GM19455 (cell line): ENCODE measurements at regions not wholly inside any gene's neighbourhood (a gene's known extent, or its start where the extent isn't known, plus 50 kb on each side); places are given as distances from the start of the nearest gene placed in this dataset.
"Not testable (repeated sequence)": the region's sequence is repeated elsewhere in the genome, so short reads cannot be mapped to it uniquely, and the experiment has no call there.

Experiments used
- ATAC-seq: cut with Tn5 transposase; IDR thresholded peaks from one replicate; pipeline ENCODE4 v1.9.1; 2021; ENCODE audit not compliant: unreplicated experiment

GRCh38 chr3:195974281-195974680 is 65.9 kb upstream of the TNK2 start:
- ATAC-seq, result not testable (repeated sequence)

- not testable (repeated sequence) for ATAC-seq
Measured at GRCh38 chr3:195970873-195971272, 62.5 kb upstream of the TNK2 start.

GRCh38 chr3:195969838-195970776 is 61.8 kb upstream of the TNK2 start:
- ATAC-seq, result not testable (repeated sequence)

- ATAC-seq, result not testable (repeated sequence)
Measured at GRCh38 chr3:195969341-195969740, 61.0 kb upstream of the TNK2 start.

GRCh38 chr3:195968104-195968503 is 59.8 kb upstream of the TNK2 start:
- ATAC-seq, result not testable (repeated sequence)

GRCh38 chr3:195967387-195967720 is 59.0 kb upstream of the TNK2 start:
- ATAC-seq, result not testable (repeated sequence)

- ATAC-seq, result not testable (repeated sequence)
Measured at GRCh38 chr3:195966563-195967386, 58.4 kb upstream of the TNK2 start.

- not testable (repeated sequence) for ATAC-seq
Measured at GRCh38 chr3:195965217-195965616, 56.9 kb upstream of the TNK2 start.

GRCh38 chr3:195964318-195965107 is 56.2 kb upstream of the TNK2 start:
- not testable (repeated sequence) for ATAC-seq

GRCh38 chr3:195962222-195962621 is 53.9 kb upstream of the TNK2 start:
- not testable (repeated sequence) for ATAC-seq

GRCh38 chr3:195960971-195961775 is 52.8 kb upstream of the TNK2 start:
- not testable (repeated sequence) for ATAC-seq

GRCh38 chr3:195960164-195960563 is 51.8 kb upstream of the TNK2 start:
- ATAC-seq, result not testable (repeated sequence)

- not testable (repeated sequence) for ATAC-seq
Measured at GRCh38 chr3:195959367-195960157, 51.2 kb upstream of the TNK2 start.

- not testable (repeated sequence) for ATAC-seq
Measured at GRCh38 chr3:195958736-195959135, 50.4 kb upstream of the TNK2 start.
